NCI-H146 treated with DMSO at 0.1 percent for 48 hours (cell line): ENCODE measurements at regions not wholly inside any gene's neighbourhood (a gene's known extent, or its start where the extent isn't known, plus 50 kb on each side); places are given as distances from the start of the nearest gene placed in this dataset.

Experiments
- DNase-seq: peaks from one replicate; lab custom pipeline; 2025; ENCODE audit not compliant: unreplicated experiment; lab: John Stamatoyannopoulos, UW

DNA sequence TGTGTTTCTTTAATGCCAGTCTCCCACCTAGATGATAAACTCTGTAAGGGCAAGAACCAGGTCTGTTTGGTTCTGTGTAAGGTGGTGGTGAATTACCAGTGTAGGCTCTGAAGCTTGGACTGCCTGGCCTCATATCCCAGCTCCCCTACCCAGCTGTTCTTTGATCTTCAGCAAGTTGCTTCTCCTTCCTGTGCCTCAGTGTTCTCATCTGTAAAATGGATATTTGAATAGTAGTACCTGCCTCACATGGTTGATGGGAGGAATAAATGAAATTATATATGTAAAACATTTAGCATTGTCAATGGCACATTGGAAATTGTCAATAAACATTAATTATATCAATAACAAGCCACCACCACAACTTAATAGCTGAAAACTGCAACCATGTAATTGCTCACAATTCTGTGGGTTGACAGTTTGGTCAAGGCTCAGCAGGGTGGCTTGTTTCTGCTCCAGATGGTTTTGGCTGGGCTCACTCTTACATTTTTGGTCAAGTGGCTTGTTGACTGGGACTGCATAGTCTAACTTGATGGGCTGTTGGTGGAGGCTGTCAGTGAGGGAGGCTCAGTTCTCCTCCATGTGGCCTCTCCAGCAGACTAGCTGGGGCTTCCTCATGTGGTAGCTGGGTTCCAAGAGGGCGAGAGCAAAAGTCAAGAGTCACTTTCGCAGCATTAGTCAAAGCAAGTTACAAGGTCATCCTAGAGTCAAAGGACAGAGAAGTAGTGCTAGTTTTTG lies 84.5 kb upstream of the DUSP5 start:
- DNase-seq = no peak

DNA sequence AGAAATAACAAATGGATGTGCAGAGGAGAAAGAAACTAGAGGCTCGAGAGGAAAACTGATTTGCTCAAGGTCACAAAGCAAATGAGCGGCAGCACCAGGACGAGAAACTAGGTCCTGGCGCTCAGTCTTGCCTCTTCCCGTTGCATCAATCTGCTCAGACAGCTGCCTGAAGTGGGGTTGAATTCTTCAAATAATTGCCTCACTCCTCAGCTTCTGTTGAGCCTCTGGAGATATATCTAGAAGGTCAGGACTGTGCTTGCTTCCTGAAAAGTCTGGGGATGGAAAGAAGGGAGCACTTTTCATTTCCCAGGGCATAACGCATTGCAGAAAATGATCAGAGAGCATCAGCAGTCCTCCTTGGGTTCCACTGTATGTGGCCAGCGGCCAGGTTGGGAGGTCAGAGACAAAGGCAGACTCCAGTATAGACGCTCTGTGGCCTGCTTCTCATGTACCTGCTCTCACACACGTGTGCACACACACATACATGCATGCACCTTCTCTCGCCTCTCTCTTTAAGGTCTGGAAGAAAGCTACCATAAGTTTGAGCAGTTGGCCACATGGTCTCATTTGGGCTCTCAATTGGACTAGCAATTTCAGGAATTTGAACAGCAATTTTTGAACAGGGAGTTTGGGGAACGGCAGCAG lies 83.7 kb upstream of the DUSP5 start:
- no peak for DNase-seq

DNA sequence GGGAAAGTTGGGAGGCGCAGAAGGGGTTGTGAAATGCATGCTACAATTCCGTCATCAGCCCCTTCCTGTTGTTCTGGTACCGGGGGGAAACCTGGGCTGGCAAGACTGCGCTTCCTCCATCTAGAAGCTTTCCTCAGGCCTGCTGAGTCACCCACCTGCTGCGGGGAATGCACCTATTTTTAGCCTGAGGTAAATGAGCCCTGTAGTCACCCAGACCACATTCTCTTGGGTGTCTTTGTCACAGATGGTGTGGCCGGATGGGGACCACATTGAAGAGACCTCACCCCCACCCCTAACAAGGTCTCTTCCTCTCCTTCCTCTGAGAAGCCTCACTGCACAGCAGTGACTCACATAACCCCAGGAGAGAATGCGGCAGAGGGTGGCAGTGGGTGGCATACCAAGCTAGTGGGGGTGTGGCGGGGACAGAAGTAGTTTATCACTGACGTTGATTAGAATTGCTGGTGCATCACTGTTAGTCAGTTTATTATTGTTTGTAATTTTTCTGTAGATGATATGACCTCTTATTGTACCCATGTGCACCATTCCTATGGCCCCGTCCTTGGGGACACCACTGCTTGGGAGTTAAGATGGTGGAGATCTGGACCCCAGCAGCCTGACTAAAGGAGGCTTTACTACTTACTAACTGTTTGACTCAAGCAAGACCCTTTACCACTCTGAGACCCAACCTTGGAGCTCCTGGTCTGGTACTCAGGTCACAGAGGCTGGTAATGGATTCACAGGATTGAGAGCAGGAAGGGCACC lies 83.0 kb upstream of the DUSP5 start:
- no peak for DNase-seq

DNA sequence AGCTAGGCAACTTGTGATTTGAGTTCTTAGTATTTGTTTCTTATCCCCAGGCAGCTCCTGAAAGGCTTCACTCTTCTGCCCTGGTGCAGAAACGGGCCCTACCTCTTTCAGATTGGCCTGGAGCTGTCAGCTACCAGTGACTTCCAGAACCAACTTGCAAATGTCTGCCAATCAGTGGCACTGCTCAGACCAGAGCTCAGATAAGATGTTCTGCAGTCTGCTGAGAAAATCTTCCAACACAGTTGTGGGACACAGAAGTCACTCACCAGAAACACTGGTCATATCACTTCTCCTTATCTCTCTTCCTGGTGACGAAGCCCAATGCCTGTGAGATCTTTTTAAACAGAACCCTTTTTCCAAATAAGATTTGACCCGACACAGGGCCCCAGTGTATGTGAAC lies 81.9 kb upstream of the DUSP5 start:
- DNase-seq = no peak

DNA sequence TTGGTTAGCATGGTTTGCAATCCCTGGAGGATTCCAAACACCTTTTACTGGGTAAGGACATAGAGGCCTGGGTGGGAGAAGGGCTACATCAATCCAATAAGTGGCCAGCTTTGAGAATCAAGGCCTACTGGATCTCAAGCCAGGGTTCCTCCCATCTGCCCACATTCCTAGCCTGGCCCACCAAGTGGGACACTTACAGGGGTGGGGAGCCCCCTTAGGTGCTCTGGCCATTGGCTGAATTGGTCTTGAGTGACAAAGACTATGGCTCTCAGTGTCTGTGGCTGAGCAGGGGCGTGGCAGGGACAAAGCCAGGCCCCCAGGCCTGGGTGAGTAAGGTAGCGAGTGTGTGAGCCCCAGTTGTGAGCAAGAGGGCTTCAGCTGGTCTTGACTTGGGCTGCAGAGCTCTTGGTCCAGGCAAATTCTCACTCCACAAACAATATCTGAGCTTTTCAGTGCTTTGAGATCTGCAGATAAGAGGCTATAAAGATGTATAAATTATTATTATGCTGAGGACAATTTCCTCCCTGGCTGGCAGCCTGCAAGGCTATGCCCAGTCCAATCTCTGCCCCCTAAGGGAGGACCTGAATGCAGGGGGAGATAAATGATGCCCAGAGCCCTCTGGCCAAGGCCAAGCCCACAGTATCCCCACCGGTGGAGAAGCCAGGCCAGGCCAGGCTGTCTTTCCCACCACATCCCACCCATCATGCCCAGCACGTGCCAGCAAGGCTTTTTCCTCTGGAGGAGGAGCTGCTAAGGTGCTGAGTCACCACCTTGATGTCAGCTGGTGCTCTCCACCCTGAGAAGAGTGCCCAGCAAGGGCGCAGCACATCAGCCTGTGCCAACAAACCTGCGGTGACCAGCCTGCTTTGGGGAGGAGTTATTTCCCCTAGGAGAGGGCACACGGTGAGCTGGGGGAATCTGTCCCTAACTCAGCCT lies 80.7 kb upstream of the DUSP5 start:
- no peak for DNase-seq

DNA sequence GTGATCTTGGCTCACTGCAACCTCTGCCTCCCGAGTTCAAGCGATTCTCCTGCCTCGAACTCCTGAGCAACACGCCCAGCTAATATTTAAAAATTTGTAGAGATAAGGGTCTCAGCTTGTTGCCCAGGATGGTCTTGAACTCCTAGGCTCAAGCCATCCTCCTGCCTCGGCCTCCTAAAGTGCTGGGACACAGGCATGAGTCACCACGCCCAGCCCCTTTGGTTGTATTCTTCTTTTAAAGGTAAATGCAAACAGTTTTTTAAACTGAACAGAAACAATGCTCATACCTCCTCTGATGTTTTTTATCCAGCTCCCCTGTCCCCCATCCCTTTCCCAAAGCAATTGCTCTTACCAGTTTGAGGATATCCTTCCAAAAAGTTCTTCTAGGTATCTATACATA lies 79.5 kb upstream of the DUSP5 start:
- DNase-seq = no peak

DNA sequence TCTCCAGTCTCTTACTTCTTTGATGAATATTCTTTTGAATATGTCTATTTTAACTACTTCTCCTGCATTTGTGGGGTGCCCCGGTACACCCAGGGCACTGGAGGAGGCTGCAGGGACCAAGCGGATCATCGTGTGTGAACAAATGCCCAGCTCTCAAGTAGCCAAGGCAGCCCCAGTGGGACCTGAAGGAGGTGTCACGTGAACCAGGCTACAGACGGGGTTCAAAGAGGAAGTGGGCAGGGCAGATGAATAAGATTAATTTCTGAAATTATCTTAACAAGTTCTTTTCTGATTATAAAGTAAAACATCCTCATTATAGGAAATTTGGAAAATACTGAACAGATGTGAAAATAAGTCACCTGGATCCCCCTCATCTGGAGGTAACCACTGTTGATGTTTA lies 78.4 kb upstream of the DUSP5 start:
- DNase-seq = no peak

DNA sequence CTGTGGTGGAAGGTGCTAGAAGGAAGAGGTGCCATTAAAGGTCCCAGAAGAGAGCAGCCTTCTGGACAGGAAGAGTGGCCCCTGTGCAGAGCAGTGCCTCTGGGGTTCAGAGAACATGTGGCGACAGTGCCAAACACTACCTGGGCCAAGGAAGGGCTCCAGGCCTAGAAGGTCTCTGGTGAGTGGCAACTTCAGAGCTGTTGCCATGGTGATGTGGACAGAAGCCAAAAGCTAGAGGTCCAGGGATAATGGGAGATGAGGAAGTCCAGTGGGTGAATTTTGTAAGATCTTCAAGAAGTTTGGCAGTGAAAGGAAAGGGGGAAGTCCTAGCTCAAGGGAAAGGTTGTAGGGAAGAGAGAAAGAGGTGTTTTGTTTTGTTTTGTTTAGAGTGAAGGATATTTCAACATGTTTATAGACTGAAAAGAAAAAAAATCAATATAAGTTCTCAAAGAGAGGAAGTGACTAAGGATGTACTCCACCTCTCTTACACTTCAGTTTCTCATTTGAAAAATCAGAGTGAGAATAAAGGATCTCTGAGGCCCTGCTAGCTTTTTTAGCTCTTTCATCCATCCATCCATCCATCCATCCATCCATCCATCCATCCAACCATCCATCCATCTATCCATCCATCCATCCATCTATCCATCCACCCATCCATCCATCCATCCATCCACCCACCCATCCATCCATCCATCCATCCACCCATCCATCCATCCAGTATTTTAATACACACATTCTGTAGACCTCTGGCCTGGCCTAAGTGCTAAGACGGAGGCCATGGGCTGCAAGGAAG lies 77.1 kb upstream of the DUSP5 start:
- no peak for DNase-seq

DNA sequence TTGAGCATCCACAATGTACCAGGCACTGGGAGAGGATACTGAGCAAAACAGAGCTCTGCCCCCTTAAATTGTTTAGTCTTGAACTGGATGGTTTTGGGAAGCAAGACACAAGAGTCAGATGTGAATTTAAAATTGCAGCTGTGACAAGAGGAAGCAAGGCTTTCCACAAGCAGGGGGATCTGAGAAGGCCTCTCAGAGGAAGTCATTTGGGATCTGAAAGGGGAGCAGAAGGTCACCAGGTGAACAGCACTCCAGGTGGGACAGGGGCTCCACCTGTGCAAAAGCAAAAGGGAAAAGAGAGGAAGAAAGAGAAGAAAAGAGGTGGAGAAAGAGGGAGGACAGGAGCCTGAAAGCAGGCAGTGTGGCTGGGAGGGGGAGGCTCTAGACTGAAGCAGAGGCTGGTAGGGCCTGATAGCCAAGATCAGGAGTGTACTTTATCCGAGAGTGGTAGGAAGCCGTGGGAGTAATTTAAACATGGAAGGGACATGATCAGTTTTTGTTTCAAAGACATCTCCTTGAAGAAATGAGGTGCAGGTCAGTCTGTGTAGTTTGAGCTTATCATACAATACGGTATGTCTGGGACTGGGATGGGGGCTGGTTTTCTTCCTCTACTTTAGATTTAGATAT lies 76.1 kb upstream of the DUSP5 start:
- DNase-seq = no peak

DNA sequence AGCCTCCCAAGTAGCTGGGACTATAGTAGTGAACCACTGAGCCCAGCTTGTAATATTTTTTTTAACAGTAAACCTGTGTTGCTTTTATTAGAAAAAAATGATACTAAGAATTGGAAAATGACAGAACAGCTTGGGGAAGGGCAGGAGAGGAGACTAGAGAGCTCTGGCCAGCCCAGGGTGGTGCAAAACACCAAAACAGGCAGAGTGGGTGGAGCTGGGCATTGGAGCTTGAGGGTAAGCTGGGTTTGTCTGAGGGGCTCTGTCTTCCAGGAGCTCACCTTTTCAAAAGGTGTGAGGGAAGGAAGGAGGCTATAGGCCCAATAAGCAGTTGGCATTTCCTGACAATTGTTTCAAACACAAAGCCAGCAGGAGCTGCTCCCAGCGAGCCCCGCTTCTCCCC lies 75.2 kb upstream of the DUSP5 start:
- no peak for DNase-seq

DNA sequence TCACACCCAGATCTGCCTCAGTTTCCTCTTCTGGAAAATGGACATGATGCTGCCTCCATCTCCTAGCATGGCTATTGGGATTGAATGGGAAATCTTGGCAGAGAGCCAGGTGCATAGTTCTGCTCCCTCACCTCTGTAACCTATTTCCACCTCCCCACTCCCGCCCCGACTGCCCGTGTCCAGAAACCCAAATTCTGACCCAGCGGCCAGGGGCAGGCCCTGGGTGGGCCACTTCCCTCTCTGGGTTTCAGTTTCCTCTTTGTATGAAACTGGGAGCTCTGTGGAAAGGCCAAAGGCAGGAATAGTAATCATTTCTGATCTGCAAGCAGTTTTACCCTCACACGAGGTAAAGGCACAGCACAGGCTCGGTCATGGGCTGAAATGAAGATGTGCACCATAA lies 74.1 kb upstream of the DUSP5 start:
- no peak for DNase-seq

DNA sequence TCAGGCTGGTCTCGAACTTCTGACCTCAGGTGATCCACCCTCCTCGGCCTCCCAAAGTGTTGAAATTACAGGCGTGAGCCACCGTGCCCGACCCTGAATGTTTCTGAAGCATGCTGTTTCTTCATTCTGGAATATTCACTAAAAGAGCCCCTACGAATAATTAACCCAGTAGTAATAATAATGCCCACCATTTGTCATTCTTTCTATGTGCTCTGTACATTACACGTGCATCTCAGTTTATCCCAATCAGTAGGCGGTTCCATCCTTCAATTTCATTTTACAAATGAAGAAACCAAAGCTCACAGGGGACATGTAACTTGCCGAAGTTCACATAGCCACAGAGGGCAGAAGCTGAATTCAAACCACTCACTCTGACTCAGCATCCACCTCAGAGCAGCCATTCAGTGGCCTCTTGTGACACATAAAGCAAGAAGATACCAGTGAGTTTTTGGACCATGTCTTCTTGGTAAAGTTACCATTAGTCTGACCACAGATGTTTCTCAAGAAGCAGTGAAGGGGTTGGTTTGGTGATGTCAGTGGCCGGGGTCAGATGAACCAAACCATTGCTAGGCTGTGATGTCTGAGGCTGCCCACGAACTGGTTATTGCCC lies 71.9 kb upstream of the DUSP5 start:
- no peak for DNase-seq

DNA sequence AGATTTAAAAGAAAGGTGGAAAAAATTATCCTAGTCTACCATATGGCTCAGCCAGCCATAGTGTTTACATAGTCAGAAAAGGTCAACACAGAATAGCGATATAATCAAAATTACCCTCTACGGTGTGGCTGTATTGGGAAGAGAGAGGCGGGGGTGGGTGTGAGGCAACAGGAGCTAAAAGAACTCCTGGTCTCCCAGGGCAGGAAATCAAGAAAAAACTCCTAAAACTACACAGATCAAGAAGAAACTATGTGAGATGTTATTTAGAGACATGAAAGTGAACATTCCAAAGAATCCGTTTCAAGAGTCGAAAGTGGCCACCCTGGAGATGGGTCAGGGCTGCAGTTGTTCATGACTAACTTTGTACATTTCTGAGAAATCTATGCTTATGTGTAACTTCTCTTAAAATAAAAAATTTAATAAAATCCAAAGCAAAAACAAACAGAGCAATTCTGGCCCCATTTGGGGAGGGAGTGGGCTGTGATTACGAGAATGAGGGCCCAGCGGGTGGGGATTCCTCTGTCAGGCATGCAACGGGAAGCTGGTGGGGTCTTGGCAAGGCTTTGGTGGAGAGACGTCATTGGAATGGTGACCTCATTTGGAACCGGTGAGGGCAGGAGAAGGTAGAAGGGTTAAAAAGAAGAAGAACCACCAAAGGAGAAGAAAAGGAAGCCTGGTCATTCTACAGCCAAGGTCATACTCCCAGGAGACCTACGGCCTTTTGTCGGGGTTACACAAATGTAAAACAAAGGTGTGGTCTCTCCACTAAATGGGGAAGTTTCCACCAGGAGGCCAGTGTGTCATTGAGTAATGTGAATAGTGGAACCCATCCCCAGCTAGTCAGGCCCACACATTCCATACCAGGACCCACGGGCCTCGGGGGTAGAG lies 71.2 kb upstream of the DUSP5 start:
- peak; percentile 3 for DNase-seq

DNA sequence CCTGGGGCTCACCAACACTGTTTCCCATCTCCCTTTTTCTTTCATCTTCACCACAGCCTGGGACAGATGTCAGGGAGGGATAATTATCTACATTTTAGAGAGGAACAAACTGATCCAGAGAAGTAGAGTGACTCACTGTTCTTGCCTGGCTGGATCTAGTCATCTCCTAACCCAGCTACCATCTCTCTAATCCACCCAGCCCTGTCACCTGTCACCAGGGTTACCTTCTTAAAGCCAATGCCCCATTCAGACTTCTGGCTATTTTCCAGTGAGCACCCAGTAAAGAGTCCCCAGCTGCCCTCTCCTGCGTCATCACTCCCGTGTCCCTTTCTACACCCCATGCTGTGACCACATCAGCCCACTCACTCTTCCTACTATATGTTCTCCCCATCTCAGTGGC lies 68.4 kb upstream of the DUSP5 start:
- DNase-seq = no peak

DNA sequence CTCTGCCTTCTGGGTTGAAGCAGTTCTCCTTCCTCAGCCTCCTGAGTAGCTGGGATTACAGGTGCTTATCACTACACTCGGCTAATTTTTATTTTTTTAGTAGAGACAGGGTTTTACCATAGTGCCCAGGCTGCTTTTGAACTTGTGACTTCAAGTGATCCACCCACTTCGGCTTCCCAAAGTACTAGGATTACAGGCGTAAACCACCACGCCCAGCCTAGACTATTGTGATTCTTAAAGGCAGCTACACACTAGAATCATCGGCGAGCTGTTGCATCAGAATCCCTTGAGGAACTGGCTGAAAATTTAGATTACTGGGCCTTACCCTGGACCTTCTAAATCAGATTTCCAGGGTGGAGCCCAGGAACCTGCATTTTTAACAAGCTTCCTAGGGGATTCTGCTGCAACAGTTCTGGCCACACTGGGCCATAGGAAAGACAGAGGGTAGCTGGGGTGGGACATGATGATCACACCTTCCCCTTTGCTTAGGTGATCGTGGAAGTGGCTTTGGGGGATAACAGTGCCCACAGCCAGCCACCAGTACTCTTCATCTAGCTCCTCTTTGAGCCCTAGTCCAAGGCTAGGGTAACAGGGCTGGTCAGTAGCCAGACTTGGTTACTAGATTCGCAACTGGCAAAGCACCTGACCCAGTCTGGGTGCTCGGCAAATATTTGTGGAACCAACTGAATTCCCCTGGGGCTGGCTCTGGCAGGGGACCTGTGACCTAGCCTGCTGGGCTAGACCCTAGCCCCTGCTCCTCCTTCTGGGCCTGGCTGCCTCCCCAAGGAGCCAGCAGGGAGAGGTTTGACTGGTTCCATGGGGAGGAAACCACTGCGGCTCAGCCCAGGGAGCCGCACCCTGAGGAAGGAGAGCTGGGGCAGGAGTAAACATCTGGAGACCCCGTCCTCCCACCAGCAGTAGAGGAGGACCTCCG lies 67.1 kb upstream of the DUSP5 start:
- no peak for DNase-seq

DNA sequence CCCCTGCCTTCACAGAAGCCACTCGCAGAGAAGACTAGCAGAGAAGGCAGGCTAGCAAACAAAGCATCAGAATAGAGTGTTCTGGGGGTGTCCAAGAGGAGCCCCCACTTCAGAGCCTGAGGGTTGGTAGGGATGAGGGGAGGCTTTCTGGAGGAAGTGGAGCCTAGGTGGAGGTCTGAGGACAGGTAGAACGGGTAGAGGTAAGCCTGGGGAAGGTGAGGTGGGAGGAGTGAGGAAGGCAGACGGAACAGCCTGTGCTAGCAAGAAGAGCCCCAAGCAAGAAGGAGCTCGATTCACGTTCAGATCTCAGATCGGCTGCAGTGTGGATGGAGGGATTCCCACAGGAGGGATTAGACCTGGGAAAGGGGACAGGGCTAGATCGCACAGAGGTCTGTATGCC lies 66.0 kb upstream of the DUSP5 start:
- no peak for DNase-seq

DNA sequence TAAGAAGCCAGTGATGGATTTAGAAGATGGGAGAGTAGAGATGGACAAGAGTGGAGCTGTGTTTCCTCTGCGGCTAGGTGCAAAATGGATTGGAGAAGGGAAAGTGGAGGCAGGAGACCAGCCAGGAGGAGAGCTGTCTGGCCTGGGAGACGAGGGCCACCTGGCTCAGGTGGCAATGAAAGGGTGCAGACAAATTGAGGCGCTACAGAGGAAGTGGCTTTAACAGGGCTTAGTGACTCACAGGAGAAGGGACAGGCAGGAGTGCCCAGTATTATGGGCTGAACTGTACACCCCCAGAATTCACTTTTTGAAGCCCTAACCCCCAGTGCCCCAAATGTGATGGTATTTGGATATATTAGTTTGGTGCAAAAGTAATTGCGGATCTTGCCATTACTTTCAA lies 65.6 kb upstream of the DUSP5 start:
- DNase-seq = no peak
